ENCODE measurements at regions not wholly inside any gene's neighbourhood (a gene's known extent, or its start where the extent isn't known, plus 50 kb on each side); places are given as distances from the start of the nearest gene placed in this dataset.
"Not testable (repeated sequence)": the region's sequence is repeated elsewhere in the genome, so short reads cannot be mapped to it uniquely, and the experiment has no call there.

DNA sequence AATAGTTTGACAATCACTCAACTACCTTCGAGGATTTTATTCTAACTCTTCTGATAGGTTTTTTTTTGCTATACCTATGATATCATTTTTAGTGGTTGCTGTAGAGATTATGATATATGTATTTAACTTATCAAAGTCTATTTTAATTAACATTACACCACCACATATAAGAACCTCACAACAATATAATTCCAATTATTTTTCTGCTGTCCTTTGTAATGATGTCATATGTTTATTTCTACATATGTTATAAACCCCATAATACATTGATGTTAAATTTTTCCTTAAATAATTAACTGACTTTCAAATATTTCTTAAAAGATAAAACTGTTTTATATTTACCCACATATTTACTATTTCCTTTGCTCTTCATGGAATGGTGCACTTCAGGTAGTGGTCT, 103.4 kb upstream of the KITLG start:
- no peak overlapping the region for H3K27ac ChIP-seq
- no peak for ATAC-seq
- no peaks in the 10 kb centered on the region for H3K36me3 ChIP-seq
- TF ChIP-seq EP300 (IDR thresholded peaks at IDR 0.05), result no peak
- TF ChIP-seq CTCF (IDR thresholded peaks at IDR 0.05), result no peak
- no peaks in the 10 kb centered on the region for H3K27me3 ChIP-seq
- H3K4me3 ChIP-seq, result no peak overlapping the region
- 88 to 92% methylated on average over 1 of the region's 1 CpG for WGBS, 2 donors (ENCODE audit: low coverage in 1 of 2)
- H3K9me3 ChIP-seq, result no peaks in the 10 kb centered on the region
- no peaks in the 10 kb centered on the region for H3K4me1 ChIP-seq

- no peaks in the 10 kb centered on the region for H3K36me3 ChIP-seq
- WGBS, 2 donors (ENCODE audit: low coverage in 1 of 2), result 100% methylated on average over 1 of the region's 1 CpG; no CpG with 5 or more reads in 1 of the 2 donors
- no peak for ATAC-seq
- H3K27ac ChIP-seq, result no peak overlapping the region
- H3K4me1 ChIP-seq, result no peaks in the 10 kb centered on the region
- H3K4me3 ChIP-seq, result no peak overlapping the region
- H3K27me3 ChIP-seq, result no peaks in the 10 kb centered on the region
- H3K9me3 ChIP-seq, result no peaks in the 10 kb centered on the region
- TF ChIP-seq CTCF (IDR thresholded peaks at IDR 0.05), result no peak
- TF ChIP-seq EP300 (IDR thresholded peaks at IDR 0.05), result no peak
- TF ChIP-seq POLR2AphosphoS5 (IDR thresholded peaks at IDR 0.05), result no peak
These were observed 101.0 kb upstream of the KITLG start for GRCh38 chr12:88681271-88681670.

DNA sequence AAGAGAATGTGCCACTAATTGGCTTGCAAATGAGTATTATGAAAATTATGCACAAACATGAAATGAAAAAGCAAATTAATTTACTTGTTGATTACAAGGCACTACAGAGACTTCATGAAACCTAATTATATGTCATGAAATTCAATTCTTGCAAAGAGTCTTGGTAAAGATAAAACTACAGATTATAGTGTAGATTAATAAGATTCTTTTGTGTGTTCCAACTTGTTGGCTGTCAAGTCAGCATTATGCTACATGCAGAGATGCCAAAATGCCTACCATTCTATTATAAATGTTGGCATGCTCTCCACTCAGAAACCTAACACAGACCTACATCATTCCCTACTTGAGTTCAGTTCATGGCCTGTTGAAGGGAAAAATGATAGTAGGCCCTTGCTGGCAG, 97.2 kb upstream of the KITLG start:
- TF ChIP-seq POLR2AphosphoS5 (IDR thresholded peaks at IDR 0.05) (no peak), CTCF (IDR thresholded peaks at IDR 0.05) (no peak), POLR2A (IDR thresholded peaks at IDR 0.05) (no peak), EP300 (IDR thresholded peaks at IDR 0.05) (no peak)
- no peak for ATAC-seq

GRCh38 chr12:88667615-88668014, 87.3 kb upstream of the KITLG start:
- H3K4me3 ChIP-seq, H3K4me1 ChIP-seq, H3K9me3 ChIP-seq, H3K27ac ChIP-seq, ATAC-seq, H3K27me3 ChIP-seq, H3K36me3 ChIP-seq: not testable (repeated sequence)
- no CpG with 5 or more reads among the region's 5 CpGs for WGBS, 2 donors (ENCODE audit: low coverage in 1 of 2)

More for the DNA sequence above, 97.2 kb upstream of the KITLG start:
- Histone ChIP-seq H3K4me1 (no peaks in the 10 kb centered on the region), H3K9me3 (no peaks in the 10 kb centered on the region), H3K27ac (no peak overlapping the region), H3K4me3 (no peak overlapping the region), H3K27me3 (no peaks in the 10 kb centered on the region), H3K36me3 (no peaks in the 10 kb centered on the region)

DNA sequence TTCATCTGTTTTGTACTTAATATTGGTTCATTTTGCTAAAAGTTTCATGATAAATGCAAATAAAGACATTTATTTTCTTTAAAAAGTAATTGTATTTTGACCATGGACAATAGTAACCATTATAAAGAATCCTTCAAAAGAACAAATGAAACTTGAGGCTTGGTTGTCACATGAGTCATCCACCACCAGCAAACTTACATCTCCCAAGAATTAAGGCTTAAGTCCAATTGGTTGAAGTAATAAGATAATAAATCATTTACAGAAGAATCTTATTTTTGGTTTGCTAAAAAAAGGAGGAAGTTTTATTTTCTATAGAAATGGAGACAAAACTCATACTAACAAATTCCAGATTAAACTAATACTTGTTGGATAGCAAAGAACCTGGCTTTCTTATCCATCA, 84.8 kb upstream of the KITLG start:
- H3K36me3 ChIP-seq, result no peaks in the 10 kb centered on the region
- no peak overlapping the region for H3K4me3 ChIP-seq
- H3K27me3 ChIP-seq, result no peaks in the 10 kb centered on the region
- H3K4me1 ChIP-seq, result no peaks in the 10 kb centered on the region
- ATAC-seq, result no peak
- H3K27ac ChIP-seq, result no peak overlapping the region
- H3K9me3 ChIP-seq, result no peaks in the 10 kb centered on the region
- TF ChIP-seq POLR2AphosphoS5 (IDR thresholded peaks at IDR 0.05) (no peak), EP300 (IDR thresholded peaks at IDR 0.05) (no peak), CTCF (IDR thresholded peaks at IDR 0.05) (no peak), POLR2A (IDR thresholded peaks at IDR 0.05) (no peak)

GRCh38 chr12:88662961-88663360, 82.7 kb upstream of the KITLG start:
- Histone ChIP-seq H3K9me3 (no peaks in the 10 kb centered on the region), H3K4me1 (peaks cover 0 to 5% (median 4%) of the 10 kb centered on the region in 3 donors), H3K27me3 (no peaks in the 10 kb centered on the region), H3K27ac (no peak overlapping the region), H3K36me3 (no peaks in the 10 kb centered on the region), H3K4me3 (no peak overlapping the region)
- TF ChIP-seq POLR2AphosphoS5 (IDR thresholded peaks at IDR 0.05) (no peak), EP300 (IDR thresholded peaks at IDR 0.05) (no peak)
- no peak for ATAC-seq
- WGBS, 2 donors (ENCODE audit: low coverage in 1 of 2), result 74 to 93% methylated on average over 1 of the region's 1 CpG

All from gastroesophageal sphincter (tissue), 4 donors.